ENCODE measurements at regions not wholly inside any gene's neighbourhood (a gene's known extent, or its start where the extent isn't known, plus 50 kb on each side); places are given as distances from the start of the nearest gene placed in this dataset.
"Not testable (repeated sequence)": the region's sequence is repeated elsewhere in the genome, so short reads cannot be mapped to it uniquely, and the experiment has no call there.

DNA sequence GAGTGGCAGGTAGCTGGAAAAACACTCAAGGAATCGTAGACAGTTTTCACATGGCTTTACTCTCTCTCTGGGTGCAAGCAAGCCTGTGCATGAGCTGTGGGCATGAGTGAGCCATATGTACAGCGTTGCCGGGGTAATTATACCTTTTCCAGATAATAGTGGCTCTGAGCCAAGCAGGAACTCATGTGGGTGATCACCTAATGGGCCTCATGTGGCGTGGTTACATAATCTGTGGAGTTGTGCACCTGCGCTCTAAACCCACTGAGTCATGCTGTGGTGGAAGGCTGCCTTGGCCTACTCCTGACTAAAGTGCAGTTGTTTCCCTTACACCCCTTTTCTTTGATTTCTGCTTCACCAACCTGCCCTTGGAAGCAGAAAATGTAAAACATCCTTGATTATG, 1564.5 kb upstream of the PCDH10 start:
- DNase-seq (ENCODE audit: low read depth), result no peak
- TF ChIP-seq, protein P1, sequence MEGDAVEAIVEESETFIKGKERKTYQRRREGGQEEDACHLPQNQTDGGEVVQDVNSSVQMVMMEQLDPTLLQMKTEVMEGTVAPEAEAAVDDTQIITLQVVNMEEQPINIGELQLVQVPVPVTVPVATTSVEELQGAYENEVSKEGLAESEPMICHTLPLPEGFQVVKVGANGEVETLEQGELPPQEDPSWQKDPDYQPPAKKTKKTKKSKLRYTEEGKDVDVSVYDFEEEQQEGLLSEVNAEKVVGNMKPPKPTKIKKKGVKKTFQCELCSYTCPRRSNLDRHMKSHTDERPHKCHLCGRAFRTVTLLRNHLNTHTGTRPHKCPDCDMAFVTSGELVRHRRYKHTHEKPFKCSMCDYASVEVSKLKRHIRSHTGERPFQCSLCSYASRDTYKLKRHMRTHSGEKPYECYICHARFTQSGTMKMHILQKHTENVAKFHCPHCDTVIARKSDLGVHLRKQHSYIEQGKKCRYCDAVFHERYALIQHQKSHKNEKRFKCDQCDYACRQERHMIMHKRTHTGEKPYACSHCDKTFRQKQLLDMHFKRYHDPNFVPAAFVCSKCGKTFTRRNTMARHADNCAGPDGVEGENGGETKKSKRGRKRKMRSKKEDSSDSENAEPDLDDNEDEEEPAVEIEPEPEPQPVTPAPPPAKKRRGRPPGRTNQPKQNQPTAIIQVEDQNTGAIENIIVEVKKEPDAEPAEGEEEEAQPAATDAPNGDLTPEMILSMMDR (IDR thresholded peaks at IDR 0.05; ENCODE audit: insufficient read depth, low read depth, low read length, missing control alignments), result no peak
- H3K4me3 ChIP-seq (ENCODE audit: low read depth, low read length), result no peak overlapping the region

DNA sequence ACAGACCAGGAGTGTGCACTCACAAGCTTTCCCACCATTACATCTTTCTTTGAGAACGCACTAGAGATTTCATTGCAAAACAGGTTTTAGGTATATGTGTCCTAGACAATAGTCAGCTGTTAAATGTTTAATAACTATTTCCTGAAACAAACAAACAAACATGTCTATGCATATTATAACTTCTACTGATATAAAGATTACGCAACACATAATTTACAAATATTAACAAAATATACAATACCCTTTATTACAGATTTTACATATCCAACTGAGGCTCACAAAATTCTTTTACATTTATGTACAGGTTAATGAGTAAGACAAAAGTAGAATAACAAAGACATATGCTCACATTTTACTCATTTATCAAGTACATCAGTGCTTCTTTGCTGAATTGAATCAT, 1554.0 kb upstream of the PCDH10 start:
- DNase-seq (ENCODE audit: low read depth), result no peak
- H3K4me3 ChIP-seq (ENCODE audit: low read depth, low read length), result no peak overlapping the region
- TF ChIP-seq, protein P1 (IDR thresholded peaks at IDR 0.05; ENCODE audit: insufficient read depth, low read depth, low read length, missing control alignments), result no peak

DNA sequence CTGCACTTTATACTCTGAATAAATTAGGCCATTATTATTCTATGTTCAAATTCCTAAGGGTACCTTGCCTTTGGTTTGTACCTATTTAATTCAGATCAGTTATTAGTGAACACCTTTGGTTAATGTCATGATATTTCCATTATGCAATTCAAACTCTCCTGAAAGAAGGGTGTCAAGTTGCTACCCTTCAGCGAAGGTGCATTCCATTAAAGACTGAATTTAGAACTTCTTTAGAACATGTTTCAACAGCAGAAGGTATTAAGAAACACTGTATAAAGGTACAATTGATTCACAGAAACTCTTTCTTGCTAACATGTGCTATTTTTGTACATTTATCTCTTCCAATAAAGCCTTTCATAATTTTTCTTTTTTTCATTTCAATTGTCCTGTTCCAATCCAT, 1545.4 kb upstream of the PCDH10 start:
- H3K4me3 ChIP-seq (ENCODE audit: low read depth, low read length), result no peak overlapping the region
- TF ChIP-seq, protein P1 (IDR thresholded peaks at IDR 0.05; ENCODE audit: insufficient read depth, low read depth, low read length, missing control alignments), result no peak
- DNase-seq (ENCODE audit: low read depth), result no peak

DNA sequence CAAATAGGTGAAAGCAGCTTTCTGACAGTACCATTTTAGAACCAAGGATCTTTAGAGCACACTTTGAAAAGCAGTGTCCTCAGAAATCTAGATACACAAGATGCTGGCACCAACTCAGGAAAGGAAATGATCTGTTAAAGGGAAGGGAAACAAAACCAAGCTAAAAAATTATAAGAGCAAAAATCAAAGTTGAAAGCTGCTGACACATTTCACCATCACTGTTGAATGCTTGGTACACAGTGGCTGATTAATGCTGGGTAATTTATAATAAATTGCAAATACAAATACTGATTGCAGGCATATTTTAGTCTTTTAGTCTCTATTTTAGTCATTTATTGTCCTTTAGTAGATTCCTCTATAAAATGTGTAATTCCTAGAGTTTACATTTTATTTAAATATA, 1540.1 kb upstream of the PCDH10 start:
- DNase-seq (ENCODE audit: low read depth), result no peak
- TF ChIP-seq, protein P1 (IDR thresholded peaks at IDR 0.05; ENCODE audit: insufficient read depth, low read depth, low read length, missing control alignments), result no peak
- no peak overlapping the region for H3K4me3 ChIP-seq (ENCODE audit: low read depth, low read length)

DNA sequence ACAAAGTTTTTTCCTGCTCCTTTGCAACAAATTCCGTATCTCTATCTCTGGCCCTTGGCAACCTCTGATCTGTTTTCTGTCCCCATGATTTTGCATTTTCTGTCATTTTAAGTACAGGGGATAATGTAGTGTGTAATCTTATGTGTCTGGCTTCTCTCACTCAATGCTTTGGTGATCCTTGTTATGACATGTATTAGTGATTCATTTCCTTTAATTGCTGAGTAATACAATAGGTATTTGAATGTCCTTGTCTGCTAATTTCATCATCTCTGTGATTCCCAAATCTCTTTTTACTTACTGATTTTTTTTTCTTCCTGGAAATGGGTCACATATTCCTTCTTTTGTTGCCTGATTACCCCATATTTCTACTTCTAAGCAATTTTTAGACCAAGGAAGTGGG, 1538.6 kb upstream of the PCDH10 start:
- DNase-seq (ENCODE audit: low read depth), result not testable (repeated sequence)

DNA sequence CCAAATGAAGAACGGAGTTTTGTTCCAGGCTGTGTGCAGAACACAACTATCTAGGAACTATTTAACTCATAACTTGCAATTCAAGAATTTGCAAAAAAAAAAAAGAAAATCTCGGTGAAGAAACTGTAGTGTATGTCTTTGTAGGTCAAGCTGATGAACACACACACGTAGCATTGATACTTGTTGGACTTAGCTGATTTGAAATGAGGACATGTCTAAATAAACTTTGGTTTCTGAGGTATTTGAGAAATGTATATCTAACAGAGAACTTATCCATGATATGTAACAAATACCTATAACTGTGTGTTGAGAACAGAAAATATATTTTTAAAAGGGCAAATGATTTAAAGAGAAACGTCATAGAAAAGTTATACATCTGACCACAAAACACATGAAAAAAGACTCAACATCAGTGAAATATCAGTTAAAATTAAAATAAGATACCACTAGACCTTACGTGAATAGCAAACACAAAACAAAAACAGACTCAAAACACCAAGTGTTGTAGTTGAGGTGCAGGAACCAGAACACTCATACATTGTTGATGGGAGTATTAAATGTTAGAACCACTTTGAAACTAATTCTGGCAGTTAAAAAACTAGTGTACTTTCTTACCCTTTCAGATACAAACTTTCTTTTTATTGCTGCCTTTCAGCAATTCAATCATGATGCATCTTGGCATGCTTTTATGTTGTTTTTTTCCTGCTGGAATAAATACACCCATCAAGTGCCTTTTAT, 1535.8 kb upstream of the PCDH10 start:
- H3K4me3 ChIP-seq (ENCODE audit: low read depth, low read length), result no peak overlapping the region
- TF ChIP-seq, protein P1 (IDR thresholded peaks at IDR 0.05; ENCODE audit: insufficient read depth, low read depth, low read length, missing control alignments), result no peak
- DNase-seq (ENCODE audit: low read depth), result peak; percentile 5

More for the DNA sequence above, 1538.6 kb upstream of the PCDH10 start:
- H3K4me3 ChIP-seq (ENCODE audit: low read depth, low read length), result not testable (repeated sequence)

DNA sequence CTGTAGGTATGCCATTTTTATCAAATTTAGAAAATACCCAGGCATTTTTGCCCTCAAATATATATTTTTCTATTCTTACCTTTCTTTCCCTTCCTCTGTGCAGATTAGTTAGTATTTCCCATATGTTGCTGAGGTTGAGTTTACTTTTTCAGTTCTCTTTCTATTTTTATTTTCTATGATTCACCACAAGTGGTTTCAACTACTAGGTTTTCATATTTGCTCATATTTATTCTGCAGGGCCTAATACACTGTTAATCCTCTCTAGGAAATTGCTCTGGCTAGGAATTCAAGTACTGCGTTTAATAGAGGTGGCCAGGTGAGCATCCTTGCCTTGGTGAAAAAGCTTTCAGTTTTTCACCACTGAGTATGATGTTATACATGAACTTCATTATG, 1535.3 kb upstream of the PCDH10 start:
- H3K4me3 ChIP-seq (ENCODE audit: low read depth, low read length), result no peak overlapping the region
- TF ChIP-seq, protein P1 (IDR thresholded peaks at IDR 0.05; ENCODE audit: insufficient read depth, low read depth, low read length, missing control alignments), result no peak
- peak; percentile 16 for DNase-seq (ENCODE audit: low read depth)

All from GM12865 (cell line).